ENCODE measurements at regions not wholly inside any gene's neighbourhood (a gene's known extent, or its start where the extent isn't known, plus 50 kb on each side); places are given as distances from the start of the nearest gene placed in this dataset.

DNA sequence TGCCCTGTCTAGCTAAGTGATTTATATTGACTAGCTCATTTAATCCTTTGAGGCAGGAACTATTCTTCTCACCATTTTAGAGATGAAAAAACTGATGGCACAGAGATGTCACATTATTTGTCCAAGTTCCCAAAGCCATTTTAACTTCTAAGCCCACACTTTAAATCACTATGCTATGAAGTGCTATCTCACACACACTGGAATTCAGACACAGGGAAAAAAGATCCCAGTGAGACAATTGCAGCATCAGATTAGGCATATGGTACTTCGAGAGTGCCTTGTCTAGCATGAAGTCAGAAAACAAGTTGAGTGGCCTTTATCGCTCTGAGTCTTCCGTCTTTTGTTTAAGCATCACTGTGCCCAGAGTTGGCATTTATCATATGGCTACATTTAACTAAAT lies 54.1 kb upstream of the PDE7B start:
- TF ChIP-seq CTCF (IDR thresholded peaks at IDR 0.05; ENCODE audit: insufficient read depth, low read length, poor library complexity, severe bottlenecking) (no peak), EZH2phosphoT487 (conservative IDR thresholded peaks at IDR 0.05; ENCODE audit: low read length) (no peak)

All from SU-DHL-6 (cell line).